ENCODE measurements at regions not wholly inside any gene's neighbourhood (a gene's known extent, or its start where the extent isn't known, plus 50 kb on each side); places are given as distances from the start of the nearest gene placed in this dataset.
"Not testable (repeated sequence)": the region's sequence is repeated elsewhere in the genome, so short reads cannot be mapped to it uniquely, and the experiment has no call there.

DNA sequence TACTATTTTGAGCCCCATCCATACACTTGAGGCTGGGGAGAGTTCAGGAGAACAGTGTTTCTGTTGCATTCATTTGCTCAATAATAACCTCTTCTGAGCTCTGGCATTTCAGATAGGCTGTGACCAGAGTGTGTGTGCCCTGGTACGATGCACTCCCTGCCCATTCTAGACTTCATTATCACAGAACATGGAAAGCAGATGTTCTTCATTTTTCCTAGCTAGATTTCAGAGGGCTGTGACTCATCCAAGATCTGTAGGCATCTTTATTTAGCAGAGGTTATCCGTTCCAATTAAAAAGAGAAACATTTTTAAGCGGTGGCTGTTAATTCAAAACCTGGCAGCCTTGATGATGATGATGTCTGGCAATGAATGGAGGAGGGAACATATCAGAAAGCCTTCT is 228.8 kb upstream of the EEF2KMT start:
- no peak for DNase-seq (ENCODE audit: low read depth in 3 of 3)

DNA sequence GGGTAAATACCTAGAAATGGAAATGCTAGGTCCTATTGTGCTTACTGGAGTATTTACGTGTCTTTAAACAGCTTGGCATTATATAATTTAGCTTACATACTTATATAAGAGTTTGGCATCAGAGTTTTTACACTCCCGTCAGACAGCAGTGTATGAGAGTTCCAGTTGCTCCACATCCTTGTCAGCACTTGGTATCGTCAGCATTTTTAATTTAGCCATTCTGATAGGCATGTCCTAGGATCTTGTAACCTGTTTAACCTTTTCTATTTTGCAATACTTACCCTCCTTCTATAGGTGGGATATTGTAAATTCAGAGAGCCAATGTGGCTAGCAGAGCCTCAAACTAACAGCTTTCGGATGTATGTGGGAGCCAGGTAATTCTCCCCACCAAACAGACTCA is 228.3 kb upstream of the EEF2KMT start:
- no peak for DNase-seq (ENCODE audit: low read depth in 3 of 3)

DNA sequence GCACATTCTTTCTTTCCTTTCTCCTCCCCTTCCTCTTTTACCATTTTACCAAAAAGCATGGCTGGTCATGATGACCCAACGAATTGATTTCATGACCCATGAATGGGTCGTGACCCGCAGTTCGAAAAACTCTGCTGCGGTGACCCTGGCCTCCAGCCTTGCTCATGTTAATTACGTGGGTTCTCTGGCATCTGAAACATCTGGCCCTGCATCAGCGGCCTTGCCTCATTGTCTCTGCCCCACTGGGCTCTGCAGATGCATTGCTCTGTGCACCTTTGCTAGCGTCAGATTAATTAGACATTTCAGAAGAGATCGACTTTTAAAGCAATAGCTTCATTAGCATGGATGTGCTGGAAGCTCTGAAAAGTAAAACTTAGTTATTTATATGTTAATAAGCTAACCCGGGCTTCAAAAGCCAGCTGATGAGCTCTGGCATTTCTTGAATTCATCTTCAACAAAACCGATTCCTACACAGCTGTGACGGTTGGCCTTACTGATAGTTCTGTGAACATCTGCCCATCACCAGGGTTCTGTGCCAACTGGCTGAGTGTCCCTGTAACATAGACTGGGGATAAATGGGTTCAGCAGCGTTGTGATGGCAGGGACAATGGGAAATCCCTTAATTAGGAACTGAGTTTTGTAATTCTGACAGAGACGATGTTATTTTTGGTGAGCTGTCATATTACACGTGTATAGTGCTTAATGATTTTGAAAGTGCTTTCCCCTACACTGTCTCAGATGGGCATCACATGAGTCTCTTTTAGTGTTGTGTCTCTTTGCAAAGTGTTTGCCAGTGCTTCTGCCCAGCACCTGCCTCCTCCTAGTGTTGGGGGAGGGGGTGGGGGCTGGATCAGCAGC is 225.9 kb upstream of the EEF2KMT start:
- no peak for DNase-seq (ENCODE audit: low read depth in 3 of 3)

DNA sequence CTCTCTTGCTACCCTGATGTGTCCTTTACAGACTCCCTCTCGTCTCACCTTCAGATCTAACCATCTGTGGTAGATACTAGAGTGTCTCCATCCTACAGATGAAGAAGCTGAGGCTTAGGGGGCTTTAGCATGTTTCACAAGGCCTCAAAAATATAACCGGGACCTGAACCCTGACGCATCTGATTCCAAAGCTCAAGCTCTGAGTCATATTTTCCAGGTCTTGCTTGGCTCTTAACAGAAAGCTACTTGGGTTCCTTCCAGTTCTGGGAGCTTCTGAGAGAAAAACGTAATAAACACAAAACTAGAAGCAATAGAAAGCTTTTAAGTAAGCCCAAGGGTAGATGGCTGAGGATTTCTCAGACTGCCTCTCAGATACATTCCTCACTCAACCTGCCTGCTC is 224.3 kb upstream of the EEF2KMT start:
- no peak for DNase-seq (ENCODE audit: low read depth in 3 of 3)

DNA sequence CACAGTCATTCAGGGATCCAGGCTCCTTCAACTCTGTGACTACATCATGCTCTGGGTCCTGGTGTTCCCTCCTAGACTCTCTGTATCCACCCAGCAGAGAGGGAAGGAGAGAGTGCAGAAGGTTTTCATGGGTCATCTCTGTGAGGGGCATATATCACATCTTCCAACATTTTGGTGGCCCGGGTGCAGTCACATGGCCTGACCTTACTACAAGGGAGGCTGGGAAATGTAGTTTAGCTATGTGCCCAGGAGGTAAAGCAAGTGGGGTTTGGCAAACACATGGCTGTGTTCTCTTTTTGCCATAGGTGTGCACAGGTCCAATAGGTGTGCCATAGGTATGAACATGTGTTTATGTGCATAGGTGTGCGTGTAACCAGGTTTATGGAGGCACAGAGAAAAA is 222.2 kb upstream of the EEF2KMT start:
- DNase-seq (ENCODE audit: low read depth in 3 of 3): no peak

DNA sequence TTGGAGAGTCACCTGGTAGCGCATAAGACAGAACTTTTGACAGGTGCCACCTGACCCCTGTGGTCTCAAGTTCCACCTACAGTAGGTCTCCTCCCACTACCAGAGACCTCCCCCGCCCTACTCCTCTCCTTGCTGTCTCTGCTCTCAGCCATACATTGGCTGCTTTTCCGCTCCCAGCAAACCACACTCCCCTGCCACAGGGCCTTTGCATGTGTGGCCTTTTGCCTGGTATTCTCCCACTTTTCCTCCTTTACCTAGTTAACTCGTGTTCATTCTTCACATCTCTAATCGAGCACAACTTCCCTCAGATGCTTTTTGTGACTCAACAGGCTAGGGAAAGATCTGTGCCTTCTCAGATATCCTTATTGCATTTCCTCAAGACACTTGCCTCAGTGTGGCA is 218.3 kb upstream of the EEF2KMT start:
- no peak for DNase-seq (ENCODE audit: low read depth in 3 of 3)

DNA sequence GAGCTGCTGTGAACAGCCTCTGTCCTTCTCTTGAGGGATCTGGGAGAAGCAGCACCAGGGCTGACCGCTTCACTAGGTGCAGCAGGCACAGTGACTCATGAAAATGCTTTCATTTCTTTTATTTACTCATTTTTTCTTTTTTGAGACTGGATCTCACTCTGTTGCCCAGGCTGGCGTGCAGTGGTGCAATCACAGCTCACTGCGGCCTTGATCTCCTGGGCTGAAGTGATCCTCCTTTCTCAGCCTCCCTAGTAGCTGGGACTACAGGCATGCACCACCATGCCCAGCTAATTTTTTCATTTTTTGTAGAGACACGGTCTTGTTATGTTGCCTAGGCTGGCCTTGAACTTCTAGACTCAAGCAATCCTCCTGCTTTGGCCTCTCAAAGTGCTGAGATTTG is 216.8 kb upstream of the EEF2KMT start:
- no peak for DNase-seq (ENCODE audit: low read depth in 3 of 3)

DNA sequence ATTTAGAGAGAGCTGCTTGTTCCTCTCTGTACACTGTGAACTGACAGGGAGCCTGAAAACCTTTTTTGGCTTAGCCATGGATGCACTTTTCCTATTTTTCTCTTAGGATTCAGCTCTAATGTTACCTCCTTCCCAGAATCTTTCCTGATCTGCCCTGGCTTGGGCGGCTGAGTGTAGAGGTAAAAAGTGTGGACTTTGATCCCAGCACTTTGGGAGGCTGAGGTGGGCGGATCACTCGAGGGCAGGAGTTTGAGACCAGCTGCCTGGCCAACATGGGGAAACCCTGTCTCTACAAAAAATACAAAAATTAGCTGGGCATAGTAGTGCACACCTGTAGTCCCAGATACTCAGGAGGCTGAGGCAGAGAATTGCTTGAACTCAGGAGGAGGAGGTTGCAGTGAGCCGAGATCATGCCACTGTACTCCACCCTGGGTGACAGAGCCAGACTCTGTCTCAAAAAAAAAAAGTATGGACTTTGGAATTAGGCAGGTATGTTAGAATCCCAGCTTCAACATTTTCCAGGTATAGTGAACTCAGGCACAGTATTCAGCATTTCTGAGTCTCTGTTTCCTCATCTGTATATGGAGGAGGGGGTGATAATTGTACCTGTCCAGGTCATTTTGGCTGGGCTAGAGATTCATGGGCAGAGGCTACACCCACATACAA is 212.5 kb upstream of the EEF2KMT start:
- DNase-seq (ENCODE audit: low read depth in 3 of 3): no peak

DNA sequence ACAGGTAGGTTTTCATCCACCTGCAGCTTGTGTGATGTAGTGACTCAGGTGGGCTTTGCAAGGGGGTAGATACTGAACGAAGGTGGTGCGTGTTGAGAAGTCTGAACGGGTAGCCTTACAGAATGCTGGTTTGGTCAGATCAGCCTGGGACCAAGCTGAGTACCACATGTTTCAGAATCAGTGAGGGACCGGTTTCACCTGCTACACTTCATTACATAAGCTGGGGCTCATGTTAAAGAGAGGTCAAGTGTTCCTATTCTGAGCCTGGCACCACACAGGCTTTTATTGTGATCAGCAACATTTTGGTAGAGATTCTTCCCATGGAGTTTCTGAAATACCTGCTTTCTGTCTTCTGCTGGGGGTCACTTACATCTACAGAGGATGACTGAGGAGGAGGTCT is 207.4 kb upstream of the EEF2KMT start:
- DNase-seq (ENCODE audit: low read depth in 3 of 3): no peak

DNA sequence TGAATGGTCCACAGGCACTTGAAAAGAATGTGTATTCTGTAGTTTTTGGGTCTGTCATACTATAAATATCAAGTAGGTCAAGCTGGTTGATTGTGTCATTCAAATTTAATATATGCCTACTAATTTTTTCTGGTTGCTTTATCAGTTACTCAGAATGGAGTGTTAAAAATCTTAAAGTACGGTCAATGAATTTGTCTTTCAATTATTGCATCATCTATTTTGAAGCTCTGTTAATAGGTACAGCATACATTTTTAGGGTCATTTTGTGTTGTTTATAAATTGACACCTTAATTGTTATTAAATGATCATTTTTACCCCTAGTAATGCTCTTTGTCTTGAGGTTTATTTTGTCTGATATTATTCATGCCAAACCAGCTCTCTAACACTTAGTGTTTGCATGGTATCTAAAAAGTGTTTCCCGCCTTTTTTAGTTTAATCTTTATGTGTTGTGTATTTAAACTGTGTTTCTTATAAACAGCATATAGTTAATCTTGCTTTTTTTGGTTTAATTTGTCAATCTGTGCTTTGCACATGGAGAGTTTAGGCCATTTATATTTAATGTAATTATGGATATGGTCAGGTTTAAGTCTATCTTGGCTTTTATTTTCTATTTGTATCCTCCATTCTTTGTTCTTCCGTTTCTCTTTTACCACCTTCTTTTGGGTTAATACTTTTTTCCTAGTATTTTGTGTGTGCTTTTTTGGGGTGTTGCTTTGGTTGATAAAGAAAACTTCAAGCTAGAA is 204.9 kb upstream of the EEF2KMT start:
- DNase-seq (ENCODE audit: low read depth in 3 of 3): no peak

DNA sequence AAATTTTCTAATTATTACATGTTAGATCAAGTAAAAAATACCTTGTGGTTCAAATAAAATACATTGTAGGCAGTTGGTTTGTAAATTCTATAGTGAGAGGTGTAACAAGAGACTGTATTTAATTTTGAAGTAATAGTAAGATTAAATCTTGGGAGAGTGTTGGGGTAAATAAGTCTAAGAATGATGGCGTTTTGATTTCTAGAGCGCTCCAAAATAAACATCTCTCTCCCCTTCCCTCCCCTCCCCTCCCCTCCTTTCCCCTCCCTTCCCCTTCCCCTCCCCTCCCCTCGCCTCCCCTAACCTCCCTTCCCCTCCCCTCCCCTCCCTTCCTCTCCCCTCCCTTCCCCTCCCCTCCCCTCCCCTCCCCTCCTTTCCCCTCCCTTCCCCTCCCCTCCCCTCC is 200.6 kb upstream of the EEF2KMT start:
- DNase-seq (ENCODE audit: low read depth in 3 of 3): no peak

DNA sequence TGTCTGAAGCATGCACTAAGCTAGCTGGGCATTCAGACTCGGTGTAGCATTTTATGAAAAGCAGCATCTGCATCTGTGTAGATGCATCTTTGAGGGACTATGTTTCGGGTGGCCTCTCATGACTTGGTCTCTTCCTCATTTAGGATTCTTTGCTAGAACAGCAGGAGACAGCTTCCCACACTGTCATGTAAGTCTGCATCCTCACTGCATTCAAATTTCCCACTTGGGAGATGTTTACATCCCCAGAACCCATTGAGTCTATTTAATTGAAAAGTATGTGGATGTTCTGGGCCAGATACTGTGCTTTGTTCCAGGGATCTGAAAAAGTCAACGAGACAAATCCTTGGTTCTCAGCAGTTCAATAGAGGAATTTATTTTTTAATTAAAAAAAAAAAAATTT is 198.6 kb upstream of the EEF2KMT start:
- DNase-seq (ENCODE audit: low read depth in 3 of 3): no peak

DNA sequence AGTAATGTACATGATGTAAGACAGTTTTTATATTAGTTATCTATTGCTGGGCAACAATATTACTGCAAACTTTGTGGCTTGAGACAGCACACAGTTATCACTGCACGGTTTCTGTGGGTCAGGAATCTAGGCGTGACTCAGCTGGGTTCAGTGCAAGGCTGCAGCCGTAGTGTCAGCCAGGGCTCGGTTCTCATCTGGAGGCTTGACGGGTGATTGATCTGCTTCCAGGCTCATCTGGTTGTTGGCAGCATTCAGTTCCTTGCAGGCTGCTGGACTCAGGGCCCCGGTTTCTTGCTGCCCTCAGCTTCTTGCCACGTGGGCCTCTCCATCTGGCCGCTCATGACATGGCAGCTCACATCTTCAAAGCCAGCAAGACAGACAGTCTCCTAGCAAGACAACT is 197.7 kb upstream of the EEF2KMT start:
- DNase-seq (ENCODE audit: low read depth in 3 of 3): not testable (repeated sequence)

DNA sequence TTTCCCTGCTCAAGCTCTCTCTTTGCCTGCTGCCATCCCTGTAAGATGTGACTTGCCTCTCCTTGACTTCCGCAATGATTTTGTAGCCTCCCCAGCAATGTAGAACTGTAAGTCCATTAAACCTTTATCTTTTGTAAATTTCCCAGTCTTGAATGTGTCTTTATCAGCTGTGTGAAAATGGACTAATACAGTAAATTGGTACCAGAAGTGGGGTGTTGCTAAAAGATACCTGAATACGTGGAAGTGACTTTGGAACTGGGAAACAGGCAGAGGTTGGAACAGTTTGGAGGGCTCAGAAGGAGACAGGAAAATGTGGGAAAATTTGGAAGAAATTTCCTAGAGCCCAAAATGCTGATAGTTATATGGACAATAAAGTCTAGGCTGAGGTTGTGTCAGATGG is 184.6 kb upstream of the EEF2KMT start:
- DNase-seq (ENCODE audit: low read depth in 3 of 3): not testable (repeated sequence)

DNA sequence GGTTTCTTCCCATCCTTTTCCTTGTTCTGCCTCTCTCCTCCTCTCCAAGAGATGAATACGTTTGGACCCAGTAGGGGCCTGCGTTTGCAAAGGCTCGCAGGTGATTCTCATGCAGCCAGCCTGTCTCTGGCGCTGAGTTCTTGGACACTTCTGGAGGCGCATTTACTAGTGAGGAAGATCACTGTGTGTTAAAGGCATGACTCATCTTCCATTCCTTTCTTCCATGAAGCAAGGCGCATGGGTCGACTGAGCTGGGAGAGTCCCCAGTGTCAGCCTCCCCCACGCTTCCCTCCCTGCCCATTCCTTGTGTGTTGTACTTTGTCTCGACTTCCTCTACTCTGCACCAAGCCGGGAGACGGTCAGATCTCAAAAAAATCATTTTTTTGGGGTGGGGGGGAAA is 159.9 kb upstream of the EEF2KMT start:
- DNase-seq (ENCODE audit: low read depth in 3 of 3): no peak

DNA sequence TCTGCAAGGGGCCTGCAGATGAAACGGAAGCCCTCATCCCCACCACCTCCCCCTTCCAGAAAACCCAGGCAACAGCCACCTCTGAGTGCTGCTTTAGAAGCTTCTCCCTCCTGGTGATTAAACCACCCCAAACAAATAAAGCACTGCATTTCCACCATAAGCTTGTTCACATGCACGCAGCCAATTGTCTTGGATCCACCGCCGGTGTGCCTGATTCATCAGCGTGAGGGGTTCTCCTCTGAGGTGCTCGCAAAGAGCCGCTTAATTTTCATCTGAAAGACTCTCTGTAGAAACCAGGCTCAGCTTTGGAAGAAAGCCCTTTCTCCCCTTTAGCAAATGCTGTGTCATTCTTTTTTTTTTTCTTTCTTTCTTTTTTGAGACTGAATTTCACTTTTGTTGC is 155.2 kb upstream of the EEF2KMT start:
- DNase-seq (ENCODE audit: low read depth in 3 of 3): no peak

DNA sequence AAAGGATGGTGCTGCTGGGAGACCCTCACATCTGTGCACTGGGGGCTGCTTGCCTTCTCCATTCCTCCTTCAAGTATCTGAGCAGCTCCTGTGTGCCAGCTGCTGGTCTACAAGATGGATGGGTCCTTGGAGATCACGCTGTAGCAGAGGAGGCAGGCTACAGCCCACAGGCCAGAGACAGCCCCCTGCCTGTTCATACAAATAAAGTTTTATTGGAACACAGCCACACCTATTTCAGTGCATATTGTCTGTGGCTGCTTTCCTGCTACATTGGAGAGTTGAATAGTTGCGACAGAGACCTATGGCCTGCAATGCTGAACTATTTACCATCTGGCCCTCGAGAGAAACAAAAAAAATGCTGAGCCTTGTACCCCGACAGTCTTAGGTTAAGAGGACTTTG is 149.8 kb upstream of the EEF2KMT start:
- not testable (repeated sequence) for DNase-seq (ENCODE audit: low read depth in 3 of 3)

DNA sequence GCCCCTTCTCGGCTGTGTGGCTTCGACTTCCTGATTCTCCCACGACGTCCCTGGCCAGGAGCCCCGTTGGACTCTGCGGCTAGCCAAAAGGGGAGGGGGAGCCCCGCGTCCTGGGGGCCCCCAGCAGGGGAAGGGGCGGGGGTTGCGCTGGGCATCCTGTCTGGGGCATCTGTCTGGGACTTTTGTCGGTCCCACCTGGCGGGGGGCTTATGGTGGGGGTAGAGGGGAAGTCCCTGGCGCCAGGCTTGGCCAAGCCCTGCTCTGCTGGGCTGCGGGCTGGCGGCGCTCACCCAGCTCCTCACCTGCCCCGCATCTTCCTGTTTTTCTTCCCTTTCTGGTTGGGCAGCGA is 142.7 kb upstream of the EEF2KMT start:
- DNase-seq (ENCODE audit: low read depth in 3 of 3): not testable (repeated sequence)

DNA sequence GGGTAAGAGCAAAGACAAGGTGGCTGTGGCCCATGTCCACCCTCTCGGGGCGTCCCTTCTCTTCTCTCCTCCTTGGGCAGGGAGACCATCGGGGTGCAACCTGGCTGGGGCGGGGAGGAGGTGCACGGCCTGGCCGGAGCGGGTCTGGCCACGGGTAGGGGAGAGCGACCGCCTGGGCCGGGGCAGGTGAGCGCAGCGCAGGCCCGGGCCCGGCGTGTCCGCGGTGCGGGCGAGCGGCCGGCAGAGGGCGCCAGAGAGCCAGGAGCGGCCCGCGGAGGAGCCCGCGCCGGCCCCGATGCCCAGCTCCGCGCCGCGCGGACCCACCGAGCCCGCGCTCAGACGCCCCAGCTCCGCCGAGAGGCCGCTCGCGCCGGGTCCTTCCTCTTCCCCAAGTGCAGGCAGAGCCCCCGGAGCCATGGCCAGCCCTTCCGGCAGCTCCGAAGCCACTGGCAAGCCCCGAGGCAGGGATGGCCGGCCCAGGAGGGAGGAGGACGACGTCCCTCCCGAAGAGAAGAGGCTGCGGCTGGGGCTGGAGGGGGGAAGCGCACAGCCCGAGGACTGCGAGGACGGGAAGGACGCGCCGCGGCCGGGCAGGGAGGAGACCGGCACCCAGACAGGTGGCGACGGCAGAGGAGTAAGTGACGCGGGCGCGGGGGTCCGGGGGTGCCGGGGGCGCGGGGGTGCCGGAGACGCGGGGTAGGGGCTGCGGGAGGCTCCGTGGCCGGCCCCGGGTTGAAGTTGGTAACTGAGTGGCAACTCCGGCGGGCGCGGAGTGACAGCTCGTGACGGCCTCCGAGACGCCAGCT is 142.1 kb upstream of the EEF2KMT start:
- DNase-seq (ENCODE audit: low read depth in 3 of 3): peak; percentile 3 to 43 (median 14)

DNA sequence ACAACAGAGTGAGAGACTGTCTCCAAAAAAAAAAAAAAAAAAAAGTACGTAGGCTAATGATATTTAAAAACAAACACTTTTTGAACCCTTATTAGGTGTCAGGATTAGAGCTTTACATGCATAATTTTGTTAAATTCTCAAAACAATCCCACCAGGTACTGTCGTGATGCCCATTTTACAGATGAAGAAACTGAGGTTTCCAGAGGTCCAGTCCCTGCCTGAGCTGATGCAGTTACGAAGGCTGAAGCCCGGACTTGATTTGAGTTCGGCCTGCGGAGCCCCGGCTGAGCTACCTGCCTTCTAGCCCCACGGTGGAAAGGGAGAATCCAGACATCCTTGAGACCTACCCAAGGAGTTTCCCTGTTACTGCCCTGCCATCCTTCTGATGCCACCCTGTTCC is 137.5 kb upstream of the EEF2KMT start:
- DNase-seq (ENCODE audit: low read depth in 3 of 3): no peak

DNA sequence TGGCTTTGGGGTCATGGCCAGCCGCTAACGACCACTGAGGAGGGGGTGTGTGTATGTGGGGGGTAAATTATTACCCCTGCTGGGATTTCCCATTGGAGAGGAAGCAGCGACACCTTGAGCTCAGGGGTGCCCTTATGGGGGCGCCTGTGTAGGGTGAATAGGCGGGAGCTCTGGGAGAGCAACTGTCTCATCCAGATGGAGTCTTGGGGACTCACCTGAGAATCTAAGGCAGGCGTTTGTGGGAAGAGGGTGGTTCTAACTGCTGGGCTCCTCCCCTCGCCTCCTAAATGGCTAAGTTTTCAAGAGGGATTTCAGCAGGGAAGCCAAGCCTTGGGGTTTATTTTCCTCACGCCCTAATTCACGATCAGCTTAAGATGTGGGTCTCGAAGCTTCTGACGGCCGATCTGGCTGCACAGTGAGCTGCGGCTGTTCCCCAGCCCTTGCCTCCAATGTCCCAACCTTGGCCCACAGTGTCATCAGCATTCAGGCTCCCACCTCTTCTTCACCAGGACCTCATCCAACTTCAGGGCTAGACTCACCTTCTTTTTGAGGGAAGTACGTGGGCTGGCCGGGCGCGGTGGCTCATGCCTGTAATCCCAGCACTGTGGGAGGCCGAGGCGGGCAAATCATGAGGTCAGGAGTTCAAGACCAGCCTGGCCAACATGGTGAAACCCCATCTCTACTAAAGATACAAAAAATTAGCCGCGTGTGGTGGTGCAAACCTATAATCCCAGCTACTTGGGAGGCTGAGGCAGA is 136.9 kb upstream of the EEF2KMT start:
- DNase-seq (ENCODE audit: low read depth in 3 of 3): no peak
